ENCODE measurements at regions not wholly inside any gene's neighbourhood (a gene's known extent, or its start where the extent isn't known, plus 50 kb on each side); places are given as distances from the start of the nearest gene placed in this dataset.

- H3K4me3 ChIP-seq (ENCODE audit: low read length): no peak overlapping the region
Measured at GRCh38 chr5:156006026-156006647, 320.8 kb upstream of the SGCD start.

DNA sequence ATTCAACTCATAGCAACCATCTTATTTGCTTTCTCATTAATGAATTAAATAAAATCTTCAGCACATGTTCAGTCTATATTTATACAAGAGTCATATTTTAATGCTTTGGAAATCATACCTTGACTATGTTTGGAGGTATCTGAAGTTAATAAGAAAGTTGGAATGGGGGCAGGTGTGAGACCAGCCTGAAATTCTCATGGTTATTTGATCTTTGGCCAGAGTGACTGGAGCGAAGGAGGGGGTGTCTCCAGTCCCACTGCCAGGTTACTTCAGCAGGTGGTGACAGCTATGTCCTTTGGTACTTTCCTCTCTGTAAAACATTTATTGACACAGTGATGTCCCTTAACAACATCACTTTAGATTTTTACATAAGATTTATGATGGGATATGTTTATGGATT is 318.1 kb upstream of the SGCD start:
- no peak for TF ChIP-seq CTCF (conservative IDR thresholded peaks at IDR 0.05; ENCODE audit: low read depth, low read length)
- no peak overlapping the region for H3K4me3 ChIP-seq (ENCODE audit: low read length)
- DNase-seq (ENCODE audit: low read depth): no peak

More at GRCh38 chr5:156006026-156006647, 320.8 kb upstream of the SGCD start:
- no peak for DNase-seq (ENCODE audit: low read depth)
- no peak for TF ChIP-seq CTCF (conservative IDR thresholded peaks at IDR 0.05; ENCODE audit: low read depth, low read length)

- no peak for TF ChIP-seq CTCF (conservative IDR thresholded peaks at IDR 0.05; ENCODE audit: low read depth, low read length)
- DNase-seq (ENCODE audit: low read depth): no peak
- no peak overlapping the region for H3K4me3 ChIP-seq (ENCODE audit: low read length)
Measured at GRCh38 chr5:156009583-156009982, 317.4 kb upstream of the SGCD start.

GRCh38 chr5:156015137-156015536 is 311.8 kb upstream of the SGCD start:
- TF ChIP-seq CTCF (conservative IDR thresholded peaks at IDR 0.05; ENCODE audit: low read depth, low read length): no peak
- DNase-seq (ENCODE audit: low read depth): no peak
- no peak overlapping the region for H3K4me3 ChIP-seq (ENCODE audit: low read length)

DNA sequence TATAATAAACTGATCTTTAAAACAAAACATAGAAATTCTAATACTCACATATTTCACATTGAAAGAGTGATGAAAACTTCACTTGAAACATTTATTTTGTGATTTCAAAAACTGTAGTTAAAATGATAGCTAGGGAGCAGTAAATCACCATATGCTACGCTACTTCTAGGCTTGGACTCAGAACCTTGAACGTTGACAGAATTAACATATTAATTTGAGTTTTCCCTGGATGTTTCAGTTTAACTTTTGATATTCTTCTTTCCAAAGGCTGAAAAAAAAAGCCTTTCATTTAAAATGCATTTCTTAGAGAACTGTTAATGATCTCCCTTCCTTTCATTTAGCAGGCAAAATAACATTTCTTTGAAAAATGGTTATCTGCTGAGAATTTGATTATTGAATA is 307.8 kb upstream of the SGCD start:
- no peak overlapping the region for H3K4me3 ChIP-seq (ENCODE audit: low read length)
- no peak for TF ChIP-seq CTCF (conservative IDR thresholded peaks at IDR 0.05; ENCODE audit: low read depth, low read length)
- no peak for DNase-seq (ENCODE audit: low read depth)

DNA sequence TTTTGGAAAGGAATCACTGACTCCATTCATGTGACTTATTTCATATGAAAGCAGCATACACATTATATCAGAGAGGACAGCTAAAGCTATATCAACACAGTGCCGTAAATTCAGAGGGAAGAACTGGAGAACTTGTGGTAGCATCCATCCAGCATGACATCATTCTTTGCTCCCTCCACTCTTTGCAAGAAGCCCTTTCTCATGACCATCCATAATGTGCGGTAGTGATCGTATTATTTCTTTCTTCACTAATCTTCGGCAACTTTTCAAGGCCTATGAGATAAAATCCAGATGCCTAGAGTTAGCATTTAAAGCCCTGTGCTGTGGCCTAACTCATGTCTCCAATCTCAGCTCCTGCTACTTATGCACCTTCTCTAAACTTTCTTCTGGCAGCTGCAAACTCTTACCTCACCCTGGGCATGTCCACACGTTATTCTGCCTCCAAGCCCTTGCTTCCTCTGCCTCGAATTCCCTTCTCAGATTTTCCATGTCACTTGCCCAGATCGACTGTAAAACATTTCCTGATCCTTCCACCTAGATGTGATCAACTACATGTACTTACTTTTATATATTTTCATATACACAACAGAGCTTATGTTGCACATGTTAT is 307.3 kb upstream of the SGCD start:
- H3K4me3 ChIP-seq (ENCODE audit: low read length): no peak overlapping the region
- no peak for DNase-seq (ENCODE audit: low read depth)
- TF ChIP-seq CTCF (conservative IDR thresholded peaks at IDR 0.05; ENCODE audit: low read depth, low read length): no peak

DNA sequence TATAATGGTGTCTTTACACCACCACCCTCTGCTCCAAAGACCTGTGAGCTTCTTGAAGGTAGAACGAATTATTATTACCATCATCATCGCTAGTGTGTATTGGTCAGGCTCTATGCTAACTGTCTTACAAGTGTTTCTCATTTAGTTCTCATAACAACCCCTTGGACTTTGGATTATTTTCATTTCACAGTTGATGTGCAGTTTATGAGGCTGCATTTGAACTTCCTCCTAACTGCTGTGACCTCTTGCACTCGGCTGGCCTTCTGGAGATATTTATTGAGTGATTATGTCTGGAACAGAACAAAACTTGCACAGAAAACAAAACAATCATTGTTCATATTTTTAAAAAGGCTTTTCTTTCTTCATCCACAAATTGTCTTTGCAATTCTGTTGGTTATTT is 306.3 kb upstream of the SGCD start:
- no peak overlapping the region for H3K4me3 ChIP-seq (ENCODE audit: low read length)
- no peak for DNase-seq (ENCODE audit: low read depth)
- TF ChIP-seq CTCF (conservative IDR thresholded peaks at IDR 0.05; ENCODE audit: low read depth, low read length): no peak

Data from retinal pigment epithelial cell (primary cell).